H9 (cell line): ENCODE measurements at regions not wholly inside any gene's neighbourhood (a gene's known extent, or its start where the extent isn't known, plus 50 kb on each side); places are given as distances from the start of the nearest gene placed in this dataset.

Experiments
- DNase-seq: peaks from one replicate; pipeline ENCODE4 v3.0.0-alpha.2; 2017
- H2AFZ ChIP-seq: one replicate; pipeline ENCODE4 v1.6.1; 2013; ENCODE audit warnings: mild to moderate bottlenecking, low read length, control low read depth, moderate library complexity
- H2AK5ac ChIP-seq: 2 replicates; pipeline ENCODE4 v1.6.1; 2013; ENCODE audit warnings: low read length, control low read depth, mixed read lengths; ENCODE audit not compliant: insufficient read length
- H2BK120ac ChIP-seq: one replicate; pipeline ENCODE4 v1.6.1; 2013; ENCODE audit warnings: low read depth, mild to moderate bottlenecking, low read length, control low read depth, inconsistent platforms; ENCODE audit not compliant: poor library complexity, severe bottlenecking
- H2BK12ac ChIP-seq: 2 replicates; pipeline ENCODE4 v1.6.1; 2013; ENCODE audit warnings: low read length, control low read depth, mixed read lengths, low read depth; ENCODE audit not compliant: insufficient read length
- H2BK15ac ChIP-seq: 2 replicates; pipeline ENCODE4 v1.6.1; 2013; ENCODE audit warnings: low read depth, low read length, control low read depth
- H2BK20ac ChIP-seq: one replicate; pipeline ENCODE4 v1.6.1; 2013; ENCODE audit warnings: low read depth, mild to moderate bottlenecking, low read length, control low read depth, inconsistent platforms; ENCODE audit not compliant: poor library complexity, severe bottlenecking
- H2BK5ac ChIP-seq: 2 replicates; pipeline ENCODE4 v1.6.1; 2013; ENCODE audit warnings: low read length, control low read depth, mixed read lengths; ENCODE audit not compliant: insufficient read length
- H3K14ac ChIP-seq: 2 replicates; pipeline ENCODE4 v1.6.1; 2013; ENCODE audit warnings: low read length, control low read depth; ENCODE audit not compliant: insufficient read depth
- H3K18ac ChIP-seq: 2 replicates; pipeline ENCODE4 v1.6.1; 2013; ENCODE audit warnings: low read depth, mild to moderate bottlenecking, mixed read lengths, low read length, control low read depth; ENCODE audit not compliant: insufficient read length
- H3K23ac ChIP-seq: 2 replicates; pipeline ENCODE4 v1.6.1; 2013; ENCODE audit warnings: low read length, control low read depth, mixed read lengths, low read depth; ENCODE audit not compliant: insufficient read length
- H3K23me2 ChIP-seq: 2 replicates; pipeline ENCODE4 v1.6.1; 2013; ENCODE audit warnings: low read depth, mild to moderate bottlenecking, mixed read lengths, low read length, control low read depth; ENCODE audit not compliant: insufficient read length, poor library complexity, severe bottlenecking
- H3K27ac ChIP-seq: 2 replicates; pipeline ENCODE4 v1.5.1; 2013; ENCODE audit warnings: low read length, control low read depth, mixed read lengths, low read depth; ENCODE audit not compliant: insufficient read length
- H3K27me3 ChIP-seq: 2 replicates; pipeline ENCODE4 v1.6.1; 2013; ENCODE audit warnings: low read length, control low read depth, inconsistent platforms; ENCODE audit not compliant: insufficient read depth
- H3K4ac ChIP-seq: 2 replicates; pipeline ENCODE4 v1.6.1; 2013; ENCODE audit warnings: low read depth, mild to moderate bottlenecking, control low read depth, inconsistent platforms, low read length, moderate library complexity
- H3K4me1 ChIP-seq: 2 replicates; pipeline ENCODE4 v1.6.1; 2013; ENCODE audit warnings: low read length, control low read depth, inconsistent platforms; ENCODE audit not compliant: insufficient read depth
- H3K4me2 ChIP-seq: 2 replicates; pipeline ENCODE4 v1.6.1; 2013; ENCODE audit warnings: low read length, control low read depth, mixed read lengths; ENCODE audit not compliant: insufficient read length, insufficient read depth
- H3K56ac ChIP-seq: 2 replicates; pipeline ENCODE4 v1.6.1; 2013; ENCODE audit warnings: low read depth, mild to moderate bottlenecking, mixed read lengths, low read length, control low read depth; ENCODE audit not compliant: insufficient read length
- H3K79me1 ChIP-seq: 2 replicates; pipeline ENCODE4 v1.6.1; 2013; ENCODE audit warnings: low read depth, mild to moderate bottlenecking, moderate library complexity, low read length, control low read depth, inconsistent platforms; ENCODE audit not compliant: insufficient read depth, poor library complexity, severe bottlenecking
- H3K79me2 ChIP-seq: 2 replicates; pipeline ENCODE4 v1.6.1; 2013; ENCODE audit warnings: low read length, control low read depth, inconsistent platforms; ENCODE audit not compliant: insufficient read depth
- H3K9ac ChIP-seq: 2 replicates; pipeline ENCODE4 v1.6.1; 2013; ENCODE audit warnings: low read length, control low read depth, mixed read lengths; ENCODE audit not compliant: insufficient read length; ENCODE audit errors: extremely low read depth
- H3K9me3 ChIP-seq: one replicate; pipeline ENCODE4 v1.6.1; 2013; ENCODE audit warnings: low read depth, low read length, inconsistent platforms; ENCODE audit not compliant: control insufficient read depth
- H3T11ph ChIP-seq: one replicate; pipeline ENCODE4 v1.6.1; 2013; ENCODE audit warnings: mild to moderate bottlenecking, low read length, control low read depth, inconsistent platforms
- H4K20me1 ChIP-seq: one replicate; pipeline ENCODE4 v1.6.1; 2013; ENCODE audit not compliant: control insufficient read depth, insufficient read length, insufficient read depth
- H4K5ac ChIP-seq: 2 replicates; pipeline ENCODE4 v1.6.1; 2013; ENCODE audit warnings: low read depth, mild to moderate bottlenecking, mixed read lengths, low read length, control low read depth; ENCODE audit not compliant: insufficient read length
- H4K8ac ChIP-seq: replicated peaks from 2 replicates; pipeline ENCODE4 v1.6.1; 2013; ENCODE audit warnings: low read length, control low read depth, mixed read lengths, low read depth; ENCODE audit not compliant: insufficient read length
- H4K91ac ChIP-seq: 2 replicates; pipeline ENCODE4 v1.6.1; 2013; ENCODE audit warnings: low read depth, mild to moderate bottlenecking, moderate library complexity, mixed read lengths, low read length, control low read depth; ENCODE audit not compliant: insufficient read length
- H3K27ac Mint-ChIP-seq, 3 experiments: 2 replicates in 2 of 3; 3 replicates in 1 of 3; pipeline ENCODE4 v1.8.0; 2020 to 2021; ENCODE audit warnings: mixed read lengths in 3 of 3, mild to moderate bottlenecking in 1 of 3, moderate library complexity in 1 of 3
- H3K27me3 Mint-ChIP-seq: 2 replicates; pipeline ENCODE4 v1.8.0; 2021; ENCODE audit warnings: low read depth, mild to moderate bottlenecking, moderate library complexity, mixed read lengths
- H3K36me3 Mint-ChIP-seq, 3 experiments: 2 replicates in 2 of 3; 3 replicates in 1 of 3; pipeline ENCODE4 v1.8.0; 2020 to 2021; ENCODE audit warnings: low read depth in 3 of 3, mixed read lengths in 3 of 3; ENCODE audit not compliant: insufficient read depth in 1 of 3
- H3K4me1 Mint-ChIP-seq, 2 experiments: 2 replicates each; pipeline ENCODE4 v1.8.0; 2020; ENCODE audit warnings: mixed read lengths in 2 of 2
- H3K4me3 Mint-ChIP-seq, 2 experiments: 2 replicates in 1 of 2; 3 replicates in 1 of 2; pipeline ENCODE4 v1.8.0; 2020 to 2021; ENCODE audit warnings: mild to moderate bottlenecking in 2 of 2, mixed read lengths in 2 of 2, moderate library complexity in 1 of 2
- H3K9me3 Mint-ChIP-seq, 2 experiments: 2 replicates in 1 of 2; 3 replicates in 1 of 2; pipeline ENCODE4 v1.8.0; 2020; ENCODE audit warnings: mild to moderate bottlenecking in 2 of 2, mixed read lengths in 2 of 2, moderate library complexity in 1 of 2
- WGBS: extraction: QIAGEN DNeasy Blood & Tissue Kit; methylation state at CpG from one replicate; pipeline ENCODE4 v1.1.7; 2013; ENCODE audit warnings: missing lambda C conversion rate, low lambda C conversion rate, mixed read lengths; ENCODE audit not compliant: insufficient read length; ENCODE audit errors: extremely low coverage; 5-methylcytosine and 5-hydroxymethylcytosine counted together
- TF ChIP-seq, protein P1 (sequence below): fragments of 200-600 bp; sonication (generic); conservative IDR thresholded peaks from 3 replicates; pipeline ENCODE4 v1.8.0; 2021; ENCODE audit warnings: antibody characterized with exemption, mild to moderate bottlenecking

DNA sequence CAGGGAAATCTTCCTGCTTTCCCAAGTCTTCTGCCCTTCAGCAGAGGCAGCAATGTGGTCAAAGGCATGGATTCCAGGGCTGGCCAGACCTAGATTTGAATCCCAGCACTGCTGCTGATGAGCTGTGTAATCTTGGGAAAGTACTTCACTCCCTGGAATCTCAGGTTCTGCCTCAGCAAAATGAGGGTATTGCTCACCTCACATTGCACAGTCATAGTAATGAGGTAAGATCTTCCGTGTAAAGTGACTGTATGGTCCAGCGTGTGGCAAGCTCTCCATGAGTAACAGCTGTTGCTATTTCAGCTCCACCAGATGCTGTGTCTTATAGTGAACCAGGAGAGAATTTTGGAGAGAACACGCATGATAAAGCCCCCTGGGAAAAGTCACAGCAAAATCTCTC is 56.1 kb upstream of the F3 start:
- no peak overlapping the region for H3K27ac Mint-ChIP-seq

More for the DNA sequence above, 56.1 kb upstream of the F3 start:
- no peak overlapping the region for H2BK120ac ChIP-seq
- H2BK15ac ChIP-seq = no peak overlapping the region
- Mint-ChIP-seq H3K4me3 (no peak overlapping the region), H3K9me3 (no peaks in the 10 kb centered on the region), H3K36me3 (no peaks in the 10 kb centered on the region), H3K27me3 (no peaks in the 10 kb centered on the region), H3K4me1 (peaks cover 21 to 23% of the 10 kb centered on the region in 2 experiments)
- no peaks in the 10 kb centered on the region for H3K23me2 ChIP-seq
- no peak overlapping the region for H2BK5ac ChIP-seq
- no peak overlapping the region for H3K27ac ChIP-seq
- no peak overlapping the region for H4K8ac ChIP-seq
- H2AFZ ChIP-seq = no peak overlapping the region
- H2BK20ac ChIP-seq = no peak overlapping the region
- no peak overlapping the region for H2BK12ac ChIP-seq
- H3K79me2 ChIP-seq = no peaks in the 10 kb centered on the region
- no peak overlapping the region for H4K5ac ChIP-seq
- no peak overlapping the region for H3K56ac ChIP-seq
- H3K4me1 ChIP-seq = no peaks in the 10 kb centered on the region
- no peaks in the 10 kb centered on the region for H3K27me3 ChIP-seq
- H2AK5ac ChIP-seq = no peak overlapping the region
- no peaks in the 10 kb centered on the region for H3K79me1 ChIP-seq
- H3K18ac ChIP-seq = no peak overlapping the region
- no peak overlapping the region for H3K9ac ChIP-seq
- no peak overlapping the region for H3K14ac ChIP-seq
- WGBS = no CpG with 5 or more reads among the region's 3 CpGs
- no peak for DNase-seq
- no peak overlapping the region for H3T11ph ChIP-seq
- H3K4ac ChIP-seq = no peak overlapping the region
- H4K91ac ChIP-seq = no peak overlapping the region
- no peak overlapping the region for H3K23ac ChIP-seq
- H4K20me1 ChIP-seq = no peaks in the 10 kb centered on the region
- TF ChIP-seq, protein P1, sequence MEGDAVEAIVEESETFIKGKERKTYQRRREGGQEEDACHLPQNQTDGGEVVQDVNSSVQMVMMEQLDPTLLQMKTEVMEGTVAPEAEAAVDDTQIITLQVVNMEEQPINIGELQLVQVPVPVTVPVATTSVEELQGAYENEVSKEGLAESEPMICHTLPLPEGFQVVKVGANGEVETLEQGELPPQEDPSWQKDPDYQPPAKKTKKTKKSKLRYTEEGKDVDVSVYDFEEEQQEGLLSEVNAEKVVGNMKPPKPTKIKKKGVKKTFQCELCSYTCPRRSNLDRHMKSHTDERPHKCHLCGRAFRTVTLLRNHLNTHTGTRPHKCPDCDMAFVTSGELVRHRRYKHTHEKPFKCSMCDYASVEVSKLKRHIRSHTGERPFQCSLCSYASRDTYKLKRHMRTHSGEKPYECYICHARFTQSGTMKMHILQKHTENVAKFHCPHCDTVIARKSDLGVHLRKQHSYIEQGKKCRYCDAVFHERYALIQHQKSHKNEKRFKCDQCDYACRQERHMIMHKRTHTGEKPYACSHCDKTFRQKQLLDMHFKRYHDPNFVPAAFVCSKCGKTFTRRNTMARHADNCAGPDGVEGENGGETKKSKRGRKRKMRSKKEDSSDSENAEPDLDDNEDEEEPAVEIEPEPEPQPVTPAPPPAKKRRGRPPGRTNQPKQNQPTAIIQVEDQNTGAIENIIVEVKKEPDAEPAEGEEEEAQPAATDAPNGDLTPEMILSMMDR = no peak
- no peaks in the 10 kb centered on the region for H3K9me3 ChIP-seq
- H3K4me2 ChIP-seq = no peak overlapping the region
